Muscle layer of colon (tissue), 2 donors: ENCODE measurements at regions not wholly inside any gene's neighbourhood (a gene's known extent, or its start where the extent isn't known, plus 50 kb on each side); places are given as distances from the start of the nearest gene placed in this dataset.

ENCODE experiments used
- H3K27ac ChIP-seq: one replicate; pipeline ENCODE4 v1.7.0; 2013; ENCODE audit warnings: low read depth, mild to moderate bottlenecking, low read length, moderate library complexity
- H3K27me3 ChIP-seq, 2 donors: one replicate each; pipeline ENCODE4 v1.7.0; 2013; ENCODE audit warnings: low read length in 2 of 2, mild to moderate bottlenecking in 2 of 2; ENCODE audit not compliant: insufficient read depth in 2 of 2, control insufficient read depth in 1 of 2
- H3K36me3 ChIP-seq: one replicate; pipeline ENCODE4 v1.7.0; 2013; ENCODE audit warnings: mild to moderate bottlenecking, low read length; ENCODE audit not compliant: insufficient read depth
- H3K4me1 ChIP-seq: one replicate; pipeline ENCODE4 v1.7.0; 2013; ENCODE audit warnings: mild to moderate bottlenecking, low read length; ENCODE audit not compliant: insufficient read depth
- H3K4me3 ChIP-seq, 2 donors: one replicate each; pipeline ENCODE4 v1.7.0; 2013; ENCODE audit warnings: low read length in 2 of 2, low read depth in 1 of 2, mild to moderate bottlenecking in 1 of 2, moderate library complexity in 1 of 2
- H3K9ac ChIP-seq: one replicate; pipeline ENCODE4 v1.7.0; 2013; ENCODE audit warnings: low read length
- H3K9me3 ChIP-seq: one replicate; pipeline ENCODE4 v1.7.0; 2013; ENCODE audit warnings: mild to moderate bottlenecking, low read length
- donor health status: abdominal sarcoma.
- donor health status: Adenocarcinoma of cecum.

DNA sequence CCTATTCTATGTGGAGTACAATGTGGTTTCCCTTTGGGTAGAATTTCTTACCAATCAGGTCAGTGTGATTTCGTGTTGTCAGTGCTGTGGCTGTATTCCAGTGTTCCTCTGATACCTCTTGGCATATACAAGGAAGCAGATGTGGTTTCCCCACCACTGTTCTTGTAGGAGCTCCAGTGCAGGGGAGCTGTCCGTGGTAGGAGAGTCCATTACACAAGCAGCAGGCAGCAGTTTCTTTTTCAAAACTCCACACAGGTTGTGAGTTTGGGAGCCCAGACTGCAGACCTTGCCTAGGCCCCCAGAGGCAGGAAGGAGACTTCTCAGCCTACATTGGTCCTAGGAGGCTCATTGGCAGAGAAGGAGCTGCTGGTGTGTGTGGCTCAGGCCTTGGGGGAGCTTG is 452.8 kb downstream of the AACS start:
- Histone ChIP-seq H3K4me1 (no peaks in the 10 kb centered on the region), H3K9ac (no peak overlapping the region), H3K9me3 (peaks cover 5% of the 10 kb centered on the region), H3K4me3 (no peak overlapping the region), H3K27ac (no peak overlapping the region), H3K27me3 (no peaks in the 10 kb centered on the region), H3K36me3 (no peaks in the 10 kb centered on the region)

DNA sequence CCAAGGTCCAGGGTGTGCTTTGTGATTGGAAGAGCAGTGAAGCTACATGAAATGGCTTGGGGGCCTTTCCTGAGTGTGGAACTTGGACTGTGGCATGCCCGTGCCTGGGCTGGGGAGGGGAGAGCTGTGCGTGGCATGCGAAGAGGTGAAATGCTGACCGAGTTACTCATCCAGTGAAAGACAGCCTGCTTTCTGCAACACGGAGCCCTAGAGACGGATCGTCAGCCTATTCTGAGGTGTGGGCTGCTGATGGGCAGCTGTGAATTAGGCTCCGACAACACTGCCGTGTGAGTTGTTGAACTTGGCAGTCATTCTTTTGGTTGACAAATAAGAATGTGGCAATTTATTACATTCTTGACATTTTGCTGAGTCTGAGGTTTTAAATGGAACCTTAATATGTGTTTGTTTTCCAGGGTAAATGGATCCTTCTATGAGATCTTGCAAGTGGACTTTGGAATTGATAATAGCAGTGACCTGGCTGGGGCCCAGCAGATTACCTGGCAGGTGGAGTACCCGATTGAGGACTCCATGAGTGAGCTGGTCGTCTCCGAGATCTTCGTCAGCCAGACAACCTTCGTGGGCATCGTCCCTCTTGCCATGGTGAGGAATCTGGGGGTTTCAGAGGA is 453.9 kb downstream of the AACS start:
- Histone ChIP-seq H3K4me1 (no peaks in the 10 kb centered on the region), H3K9ac (no peak overlapping the region), H3K36me3 (no peaks in the 10 kb centered on the region), H3K27ac (no peak overlapping the region), H3K4me3 (no peak overlapping the region), H3K9me3 (peaks cover 5% of the 10 kb centered on the region), H3K27me3 (no peaks in the 10 kb centered on the region)

DNA sequence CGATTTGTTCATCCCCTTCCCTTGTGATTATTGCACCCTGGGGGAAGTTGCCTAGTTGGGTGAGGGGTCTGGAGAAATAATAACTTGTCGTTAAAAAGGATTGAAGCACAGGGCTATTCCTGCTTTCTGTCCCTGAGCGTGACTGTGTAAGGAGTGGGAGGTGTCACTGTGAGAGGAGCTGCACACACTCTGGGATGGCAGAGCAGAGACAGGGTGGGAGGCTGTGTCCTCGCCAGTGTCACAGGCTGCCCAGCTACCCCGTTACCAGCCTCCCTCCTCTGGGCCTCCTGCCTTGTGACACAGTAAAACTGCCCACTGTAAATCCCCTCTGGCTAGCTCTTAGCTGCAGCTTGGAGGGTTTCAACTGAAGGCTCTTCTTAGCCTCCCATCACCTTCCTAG is 460.6 kb downstream of the AACS start:
- Histone ChIP-seq H3K4me1 (no peaks in the 10 kb centered on the region), H3K27me3 (no peaks in the 10 kb centered on the region), H3K36me3 (no peaks in the 10 kb centered on the region), H3K9me3 (peaks cover 5% of the 10 kb centered on the region), H3K27ac (no peak overlapping the region), H3K4me3 (no peak overlapping the region), H3K9ac (no peak overlapping the region)

GRCh38 chr12:125528281-125528680 is 463.0 kb downstream of the AACS start:
- no peak overlapping the region for H3K9ac ChIP-seq
- H3K4me3 ChIP-seq, result no peak overlapping the region
- H3K27ac ChIP-seq, result no peak overlapping the region
- H3K36me3 ChIP-seq, result no peaks in the 10 kb centered on the region
- no peaks in the 10 kb centered on the region for H3K27me3 ChIP-seq
- no peaks in the 10 kb centered on the region for H3K4me1 ChIP-seq
- no peaks in the 10 kb centered on the region for H3K9me3 ChIP-seq

GRCh38 chr12:125530201-125530600 is 465.0 kb downstream of the AACS start:
- H3K4me1 ChIP-seq, result no peaks in the 10 kb centered on the region
- H3K9me3 ChIP-seq, result no peaks in the 10 kb centered on the region
- H3K9ac ChIP-seq, result no peak overlapping the region
- no peak overlapping the region for H3K27ac ChIP-seq
- H3K36me3 ChIP-seq, result no peaks in the 10 kb centered on the region
- no peak overlapping the region for H3K4me3 ChIP-seq
- no peaks in the 10 kb centered on the region for H3K27me3 ChIP-seq

GRCh38 chr12:125530876-125531275 is 465.6 kb downstream of the AACS start:
- no peak overlapping the region for H3K9ac ChIP-seq
- no peaks in the 10 kb centered on the region for H3K4me1 ChIP-seq
- no peak overlapping the region for H3K27ac ChIP-seq

DNA sequence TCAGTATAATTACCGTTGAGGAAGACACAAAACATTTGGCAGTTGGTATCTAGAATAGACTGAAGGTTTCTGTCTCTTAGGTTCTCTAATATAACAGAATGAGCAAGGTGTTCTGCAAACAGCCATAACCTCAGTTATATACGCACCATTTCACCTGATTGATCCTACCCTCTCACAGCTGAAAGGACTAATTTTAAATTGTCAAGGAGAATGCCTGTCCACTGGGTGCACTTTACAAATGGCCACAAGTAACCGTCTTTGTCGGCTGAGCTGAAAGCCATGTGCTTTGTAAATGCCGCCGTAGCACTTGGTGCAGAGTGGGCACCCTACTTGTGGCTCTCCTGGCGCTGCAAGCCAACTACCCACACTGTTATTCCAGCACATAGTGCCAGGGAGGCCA is 466.3 kb downstream of the AACS start:
- Histone ChIP-seq H3K4me3 (no peak overlapping the region), H3K27ac (no peak overlapping the region), H3K9me3 (no peaks in the 10 kb centered on the region), H3K27me3 (no peaks in the 10 kb centered on the region), H3K36me3 (no peaks in the 10 kb centered on the region), H3K9ac (no peak overlapping the region), H3K4me1 (no peaks in the 10 kb centered on the region)

More at GRCh38 chr12:125530876-125531275, 465.6 kb downstream of the AACS start:
- Histone ChIP-seq H3K27me3 (no peaks in the 10 kb centered on the region), H3K4me3 (no peak overlapping the region), H3K36me3 (no peaks in the 10 kb centered on the region), H3K9me3 (no peaks in the 10 kb centered on the region)

DNA sequence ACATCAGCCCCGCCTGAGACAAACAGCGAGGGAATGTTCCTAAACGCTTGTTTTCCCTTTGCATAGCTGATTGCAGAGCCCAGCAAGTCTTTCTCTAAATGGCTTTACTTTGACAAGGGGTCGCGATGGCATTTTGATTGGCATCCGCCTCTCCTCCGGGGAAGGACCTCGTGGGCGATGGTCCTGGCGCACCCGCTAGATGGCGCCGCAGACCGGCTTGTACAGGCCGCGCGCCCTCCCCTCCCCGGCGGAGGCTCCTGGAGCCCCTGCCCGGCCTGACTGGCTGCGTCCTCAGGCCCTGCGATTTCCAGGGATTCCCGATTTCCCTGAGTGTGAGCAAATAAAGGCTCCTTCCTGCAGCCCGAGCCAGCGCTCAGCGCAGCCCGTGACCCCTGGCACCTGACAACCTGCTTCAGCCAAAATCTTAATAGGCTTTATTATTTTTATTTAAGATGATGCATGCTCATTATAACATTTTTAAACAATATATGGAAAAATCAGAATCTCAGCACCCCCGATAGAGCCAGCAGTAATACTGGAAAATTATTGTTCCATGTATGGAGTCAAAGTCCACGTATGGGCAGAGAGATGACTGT is 468.3 kb downstream of the AACS start:
- Histone ChIP-seq H3K27me3 (no peaks in the 10 kb centered on the region), H3K9me3 (no peaks in the 10 kb centered on the region), H3K4me1 (no peaks in the 10 kb centered on the region), H3K36me3 (no peaks in the 10 kb centered on the region), H3K27ac (no peak overlapping the region), H3K4me3 (no peak overlapping the region), H3K9ac (no peak overlapping the region)

GRCh38 chr12:125538401-125539199 is 473.4 kb downstream of the AACS start:
- Histone ChIP-seq H3K9me3 (no peaks in the 10 kb centered on the region), H3K4me3 (no peak overlapping the region), H3K36me3 (no peaks in the 10 kb centered on the region), H3K27me3 (no peaks in the 10 kb centered on the region), H3K4me1 (no peaks in the 10 kb centered on the region), H3K9ac (no peak overlapping the region), H3K27ac (no peak overlapping the region)

GRCh38 chr12:125540580-125541204 is 475.5 kb downstream of the AACS start:
- Histone ChIP-seq H3K4me3 (no peak overlapping the region), H3K27me3 (no peaks in the 10 kb centered on the region), H3K9ac (no peak overlapping the region), H3K36me3 (no peaks in the 10 kb centered on the region), H3K4me1 (no peaks in the 10 kb centered on the region), H3K27ac (no peak overlapping the region), H3K9me3 (no peaks in the 10 kb centered on the region)

- H3K36me3 ChIP-seq, result no peaks in the 10 kb centered on the region
- H3K4me1 ChIP-seq, result no peaks in the 10 kb centered on the region
- no peaks in the 10 kb centered on the region for H3K9me3 ChIP-seq
Measured at GRCh38 chr12:125544960-125545359, 479.7 kb downstream of the AACS start.

More at GRCh38 chr12:125544960-125545359, 479.7 kb downstream of the AACS start:
- Histone ChIP-seq H3K4me3 (no peak overlapping the region), H3K9ac (no peak overlapping the region), H3K27ac (no peak overlapping the region), H3K27me3 (no peaks in the 10 kb centered on the region)
